ENCODE measurements at regions not wholly inside any gene's neighbourhood (a gene's known extent, or its start where the extent isn't known, plus 50 kb on each side); places are given as distances from the start of the nearest gene placed in this dataset.

DNA sequence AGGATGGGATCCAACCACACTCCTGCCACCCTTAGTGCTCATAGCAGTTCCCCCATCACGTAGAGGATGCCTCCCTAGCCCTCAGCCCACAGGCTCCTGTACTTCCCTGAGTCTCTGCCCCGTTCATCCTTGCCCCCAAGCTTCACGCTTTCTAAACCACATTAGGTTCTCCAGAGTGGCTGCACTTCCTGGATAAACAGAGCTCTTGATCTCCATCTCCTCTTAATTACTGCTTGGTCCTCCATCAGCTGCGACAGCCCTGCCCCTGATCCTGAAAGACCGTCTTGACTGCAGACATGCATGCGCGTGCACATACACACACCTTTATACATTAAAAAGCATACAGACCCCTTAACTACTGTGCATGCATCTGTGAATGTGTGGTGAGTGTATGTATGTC lies 530.0 kb downstream of the BCL11B start:
- no peak for TF ChIP-seq EZH2phosphoT487 (IDR thresholded peaks at IDR 0.05; ENCODE audit: insufficient read depth, low read depth)
- TF ChIP-seq EZH2 (IDR thresholded peaks at IDR 0.05; ENCODE audit: insufficient read depth, poor library complexity, severe bottlenecking): no peak

All from GM23248 (cell line).